ENCODE measurements at regions not wholly inside any gene's neighbourhood (a gene's known extent, or its start where the extent isn't known, plus 50 kb on each side); places are given as distances from the start of the nearest gene placed in this dataset.

DNA sequence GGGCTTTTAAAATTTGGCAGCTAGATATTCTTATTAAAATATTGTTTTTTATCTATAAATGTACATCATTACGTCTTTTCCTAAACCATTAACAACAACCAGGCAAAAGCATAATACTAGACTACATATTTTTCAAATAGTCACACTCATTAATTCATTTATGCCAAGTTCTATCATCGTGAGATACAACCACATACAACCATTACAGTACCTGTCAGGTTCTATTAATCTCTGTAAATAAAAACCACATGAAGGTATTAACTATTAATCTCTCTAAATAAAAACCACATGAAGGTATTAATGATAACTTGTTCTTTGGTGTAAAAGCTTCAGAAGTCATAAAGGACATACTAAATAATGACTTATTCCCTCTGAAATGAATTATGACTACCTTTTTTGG, 432.7 kb downstream of the TMX3 start:
- no peaks in the 10 kb centered on the region for H3K36me3 Mint-ChIP-seq
- H3K9me3 Mint-ChIP-seq, result no peaks in the 10 kb centered on the region
- Histone ChIP-seq H3K4me3 (no peak overlapping the region), H3K9ac (no peak overlapping the region), H3K4me1 (no peaks in the 10 kb centered on the region), H3K36me3 (no peaks in the 10 kb centered on the region), H2AFZ (replicated peaks) (no peak overlapping the region), H3K27me3 (no peaks in the 10 kb centered on the region), H3K4me2 (no peak overlapping the region), H3K27ac (no peak overlapping the region), H3K9me3 (ENCODE audit: low read depth) (no peaks in the 10 kb centered on the region), H3F3A (ENCODE audit: low read depth) (no peaks in the 10 kb centered on the region), H4K20me1 (ENCODE audit: low read depth) (no peaks in the 10 kb centered on the region), H3K79me2 (ENCODE audit: low read depth) (no peaks in the 10 kb centered on the region)
- no peak for DNase-seq (ENCODE audit: low spot score)
- no peak overlapping the region for H3K4me3 Mint-ChIP-seq
- no peaks in the 10 kb centered on the region for H3K27me3 Mint-ChIP-seq (ENCODE audit: insufficient read depth, low read depth)
- H3K4me1 Mint-ChIP-seq, result no peaks in the 10 kb centered on the region
- no peak overlapping the region for H3K27ac Mint-ChIP-seq
- no peak for TF ChIP-seq EZH2phosphoT487 (IDR thresholded peaks at IDR 0.05)

DNA sequence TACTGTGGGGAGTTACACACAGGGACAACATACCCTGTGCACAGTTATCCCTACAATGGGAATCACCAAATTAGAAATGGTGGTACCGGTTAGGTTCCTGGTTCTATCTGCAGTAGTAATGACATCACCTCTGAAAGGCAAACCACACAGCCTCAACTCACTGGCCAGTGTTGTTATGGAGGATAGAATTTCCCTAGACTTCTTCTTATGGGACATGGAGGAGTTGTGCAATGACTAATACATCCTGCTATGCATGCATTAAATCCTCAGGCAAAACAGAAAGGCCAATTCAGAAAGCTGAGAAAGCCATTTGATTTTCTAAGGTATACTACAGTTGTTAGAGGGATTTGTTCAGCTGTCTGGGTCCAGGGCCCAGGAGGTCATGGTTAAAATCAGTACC, 439.3 kb downstream of the TMX3 start:
- Histone ChIP-seq H3K4me3 (no peak overlapping the region), H3K27ac (no peak overlapping the region), H3F3A (ENCODE audit: low read depth) (no peaks in the 10 kb centered on the region), H3K9ac (no peak overlapping the region), H4K20me1 (ENCODE audit: low read depth) (no peaks in the 10 kb centered on the region), H2AFZ (replicated peaks) (no peak overlapping the region), H3K4me1 (no peaks in the 10 kb centered on the region), H3K27me3 (no peaks in the 10 kb centered on the region), H3K36me3 (no peaks in the 10 kb centered on the region), H3K79me2 (ENCODE audit: low read depth) (no peaks in the 10 kb centered on the region), H3K4me2 (no peak overlapping the region), H3K9me3 (ENCODE audit: low read depth) (no peaks in the 10 kb centered on the region)
- DNase-seq (ENCODE audit: low spot score), result no peak
- Mint-ChIP-seq H3K27ac (no peak overlapping the region), H3K36me3 (no peaks in the 10 kb centered on the region), H3K27me3 (ENCODE audit: insufficient read depth, low read depth) (no peaks in the 10 kb centered on the region), H3K4me1 (no peaks in the 10 kb centered on the region), H3K9me3 (no peaks in the 10 kb centered on the region), H3K4me3 (no peak overlapping the region)
- TF ChIP-seq EZH2 (IDR thresholded peaks at IDR 0.05) (no peak), EZH2phosphoT487 (IDR thresholded peaks at IDR 0.05) (no peak)
- TF ChIP-seq, protein P1, sequence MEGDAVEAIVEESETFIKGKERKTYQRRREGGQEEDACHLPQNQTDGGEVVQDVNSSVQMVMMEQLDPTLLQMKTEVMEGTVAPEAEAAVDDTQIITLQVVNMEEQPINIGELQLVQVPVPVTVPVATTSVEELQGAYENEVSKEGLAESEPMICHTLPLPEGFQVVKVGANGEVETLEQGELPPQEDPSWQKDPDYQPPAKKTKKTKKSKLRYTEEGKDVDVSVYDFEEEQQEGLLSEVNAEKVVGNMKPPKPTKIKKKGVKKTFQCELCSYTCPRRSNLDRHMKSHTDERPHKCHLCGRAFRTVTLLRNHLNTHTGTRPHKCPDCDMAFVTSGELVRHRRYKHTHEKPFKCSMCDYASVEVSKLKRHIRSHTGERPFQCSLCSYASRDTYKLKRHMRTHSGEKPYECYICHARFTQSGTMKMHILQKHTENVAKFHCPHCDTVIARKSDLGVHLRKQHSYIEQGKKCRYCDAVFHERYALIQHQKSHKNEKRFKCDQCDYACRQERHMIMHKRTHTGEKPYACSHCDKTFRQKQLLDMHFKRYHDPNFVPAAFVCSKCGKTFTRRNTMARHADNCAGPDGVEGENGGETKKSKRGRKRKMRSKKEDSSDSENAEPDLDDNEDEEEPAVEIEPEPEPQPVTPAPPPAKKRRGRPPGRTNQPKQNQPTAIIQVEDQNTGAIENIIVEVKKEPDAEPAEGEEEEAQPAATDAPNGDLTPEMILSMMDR (IDR thresholded peaks at IDR 0.05), result no peak

DNA sequence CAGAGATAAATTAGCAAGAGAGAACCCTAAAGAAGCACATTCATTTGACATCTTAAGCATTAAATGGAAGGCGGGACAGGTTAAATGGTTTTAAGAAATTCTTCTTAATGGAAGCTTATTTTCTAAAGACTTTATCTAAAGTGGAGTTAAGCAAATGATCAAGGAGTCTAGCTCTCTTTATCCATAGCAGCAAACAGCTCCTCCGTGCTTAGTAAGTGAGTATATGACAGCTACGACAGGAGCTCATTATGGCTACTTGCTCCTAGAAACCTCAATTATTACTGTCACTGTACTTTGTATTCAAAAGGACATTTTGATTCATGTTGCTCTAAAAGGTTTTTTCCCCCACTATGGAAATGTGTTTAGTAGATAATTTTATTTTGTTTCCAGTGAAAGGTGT, 444.9 kb downstream of the TMX3 start:
- Histone ChIP-seq H2AFZ (replicated peaks) (no peak overlapping the region), H3F3A (ENCODE audit: low read depth) (no peaks in the 10 kb centered on the region), H4K20me1 (ENCODE audit: low read depth) (no peaks in the 10 kb centered on the region), H3K27me3 (no peaks in the 10 kb centered on the region), H3K79me2 (ENCODE audit: low read depth) (no peaks in the 10 kb centered on the region), H3K36me3 (no peaks in the 10 kb centered on the region), H3K27ac (no peak overlapping the region), H3K4me2 (no peak overlapping the region), H3K4me1 (no peaks in the 10 kb centered on the region), H3K4me3 (no peak overlapping the region), H3K9ac (no peak overlapping the region), H3K9me3 (ENCODE audit: low read depth) (no peaks in the 10 kb centered on the region)
- H3K27ac Mint-ChIP-seq, result no peak overlapping the region
- H3K4me1 Mint-ChIP-seq, result no peaks in the 10 kb centered on the region
- no peaks in the 10 kb centered on the region for H3K36me3 Mint-ChIP-seq
- DNase-seq (ENCODE audit: low spot score), result no peak
- no peaks in the 10 kb centered on the region for H3K9me3 Mint-ChIP-seq
- TF ChIP-seq, protein P1 (IDR thresholded peaks at IDR 0.05), result no peak
- no peak for TF ChIP-seq EZH2 (IDR thresholded peaks at IDR 0.05)
- no peak for TF ChIP-seq EZH2phosphoT487 (IDR thresholded peaks at IDR 0.05)
- H3K27me3 Mint-ChIP-seq (ENCODE audit: insufficient read depth, low read depth), result no peaks in the 10 kb centered on the region
- H3K4me3 Mint-ChIP-seq, result no peak overlapping the region

DNA sequence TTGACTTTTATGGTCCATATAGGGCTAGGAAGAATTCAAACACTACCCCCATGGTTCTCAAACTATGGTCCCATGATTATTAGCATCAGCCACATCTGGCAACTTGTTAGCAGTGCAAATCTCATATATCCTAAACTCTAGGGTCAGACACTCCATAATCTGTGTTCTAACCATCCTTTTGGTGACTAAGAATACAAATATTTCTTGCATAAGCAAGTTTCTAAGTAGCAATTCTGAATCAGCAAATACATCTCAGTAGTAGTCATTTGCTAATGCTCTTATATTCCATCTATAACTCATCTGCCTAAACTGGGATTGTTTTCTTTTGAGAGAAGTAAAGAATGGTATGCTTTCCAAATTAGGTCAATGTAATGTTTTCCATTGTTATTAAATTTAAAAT, 447.3 kb downstream of the TMX3 start:
- H3K27me3 ChIP-seq, result no peaks in the 10 kb centered on the region
- no peak overlapping the region for H3K27ac Mint-ChIP-seq

More for the DNA sequence above, 447.3 kb downstream of the TMX3 start:
- TF ChIP-seq, protein P1 (IDR thresholded peaks at IDR 0.05), result no peak
- TF ChIP-seq EZH2 (IDR thresholded peaks at IDR 0.05), result no peak
- no peaks in the 10 kb centered on the region for H3F3A ChIP-seq (ENCODE audit: low read depth)
- H3K27ac ChIP-seq, result no peak overlapping the region
- DNase-seq (ENCODE audit: low spot score), result no peak
- H4K20me1 ChIP-seq (ENCODE audit: low read depth), result no peaks in the 10 kb centered on the region
- H3K4me2 ChIP-seq, result no peak overlapping the region
- H3K9ac ChIP-seq, result no peak overlapping the region
- no peaks in the 10 kb centered on the region for H3K9me3 ChIP-seq (ENCODE audit: low read depth)
- no peaks in the 10 kb centered on the region for H3K79me2 ChIP-seq (ENCODE audit: low read depth)
- H3K4me3 ChIP-seq, result no peak overlapping the region
- H3K36me3 ChIP-seq, result no peaks in the 10 kb centered on the region
- no peaks in the 10 kb centered on the region for H3K4me1 Mint-ChIP-seq
- no peaks in the 10 kb centered on the region for H3K27me3 Mint-ChIP-seq (ENCODE audit: insufficient read depth, low read depth)
- H3K9me3 Mint-ChIP-seq, result no peaks in the 10 kb centered on the region
- no peak overlapping the region for H3K4me3 Mint-ChIP-seq
- H3K4me1 ChIP-seq, result no peaks in the 10 kb centered on the region
- H3K36me3 Mint-ChIP-seq, result no peaks in the 10 kb centered on the region
- H2AFZ ChIP-seq (replicated peaks), result no peak overlapping the region
